Ishikawa (cell line): ENCODE measurements at regions not wholly inside any gene's neighbourhood (a gene's known extent, or its start where the extent isn't known, plus 50 kb on each side); places are given as distances from the start of the nearest gene placed in this dataset.

Experiments
- CREB1 ChIP-seq: IDR thresholded peaks from 2 replicates; pipeline ENCODE4 v1.6.1; 2012; ENCODE audit warnings: low read depth
- EP300 ChIP-seq: IDR thresholded peaks from 2 replicates; pipeline ENCODE4 v1.6.1; 2012; ENCODE audit warnings: borderline replicate concordance
- NFIC ChIP-seq: IDR thresholded peaks from 2 replicates; pipeline ENCODE4 v1.6.1; 2012
- RAD21 ChIP-seq: IDR thresholded peaks from 2 replicates; pipeline ENCODE4 v1.6.1; 2012; ENCODE audit warnings: low read depth
- YY1 ChIP-seq: IDR thresholded peaks from 2 replicates; pipeline ENCODE4 v1.6.1; 2012; ENCODE audit warnings: low read depth
- TF ChIP-seq, protein P1 (sequence below): IDR thresholded peaks from 2 replicates; pipeline ENCODE4 v1.6.1; 2012; ENCODE audit warnings: low read depth, mild to moderate bottlenecking
- TF ChIP-seq, protein P2 (sequence below): IDR thresholded peaks from 2 replicates; pipeline ENCODE4 v1.6.1; 2012

DNA sequence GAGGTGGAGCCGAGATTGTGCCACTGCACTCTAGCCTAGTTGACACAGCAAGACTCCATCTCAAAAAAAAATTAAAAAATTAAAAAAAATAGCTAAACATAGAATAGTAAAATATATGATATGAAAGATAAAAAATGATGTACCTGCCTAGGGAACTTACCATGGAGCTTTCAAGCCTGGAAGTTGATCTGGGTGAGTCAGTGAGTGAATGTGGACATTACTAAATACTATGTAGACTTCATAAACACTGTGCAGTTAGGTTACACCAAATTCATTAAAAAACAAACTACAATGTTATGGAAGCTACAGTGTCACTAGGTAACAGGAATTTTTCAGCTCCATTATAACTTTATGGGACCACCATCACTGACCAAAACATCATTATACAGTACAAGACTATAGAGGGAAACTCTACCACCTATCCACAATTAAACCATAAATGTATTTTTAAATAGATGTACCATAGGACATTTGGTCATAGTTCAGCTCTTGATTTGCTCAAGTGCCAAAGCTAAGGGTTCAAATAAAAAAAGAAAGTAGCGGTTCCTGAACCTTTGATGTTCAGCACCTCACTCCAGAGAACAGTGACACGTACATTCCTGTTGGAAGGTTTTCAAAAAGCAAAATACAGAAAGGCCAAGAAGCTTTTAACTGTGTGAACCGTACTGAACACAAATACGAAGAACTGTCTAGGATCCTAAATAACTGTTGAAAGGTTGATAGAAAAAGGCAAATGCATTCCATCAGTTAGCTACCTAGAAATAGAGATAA lies 52.4 kb upstream of the SPDEF start:
- TF ChIP-seq, protein P1, sequence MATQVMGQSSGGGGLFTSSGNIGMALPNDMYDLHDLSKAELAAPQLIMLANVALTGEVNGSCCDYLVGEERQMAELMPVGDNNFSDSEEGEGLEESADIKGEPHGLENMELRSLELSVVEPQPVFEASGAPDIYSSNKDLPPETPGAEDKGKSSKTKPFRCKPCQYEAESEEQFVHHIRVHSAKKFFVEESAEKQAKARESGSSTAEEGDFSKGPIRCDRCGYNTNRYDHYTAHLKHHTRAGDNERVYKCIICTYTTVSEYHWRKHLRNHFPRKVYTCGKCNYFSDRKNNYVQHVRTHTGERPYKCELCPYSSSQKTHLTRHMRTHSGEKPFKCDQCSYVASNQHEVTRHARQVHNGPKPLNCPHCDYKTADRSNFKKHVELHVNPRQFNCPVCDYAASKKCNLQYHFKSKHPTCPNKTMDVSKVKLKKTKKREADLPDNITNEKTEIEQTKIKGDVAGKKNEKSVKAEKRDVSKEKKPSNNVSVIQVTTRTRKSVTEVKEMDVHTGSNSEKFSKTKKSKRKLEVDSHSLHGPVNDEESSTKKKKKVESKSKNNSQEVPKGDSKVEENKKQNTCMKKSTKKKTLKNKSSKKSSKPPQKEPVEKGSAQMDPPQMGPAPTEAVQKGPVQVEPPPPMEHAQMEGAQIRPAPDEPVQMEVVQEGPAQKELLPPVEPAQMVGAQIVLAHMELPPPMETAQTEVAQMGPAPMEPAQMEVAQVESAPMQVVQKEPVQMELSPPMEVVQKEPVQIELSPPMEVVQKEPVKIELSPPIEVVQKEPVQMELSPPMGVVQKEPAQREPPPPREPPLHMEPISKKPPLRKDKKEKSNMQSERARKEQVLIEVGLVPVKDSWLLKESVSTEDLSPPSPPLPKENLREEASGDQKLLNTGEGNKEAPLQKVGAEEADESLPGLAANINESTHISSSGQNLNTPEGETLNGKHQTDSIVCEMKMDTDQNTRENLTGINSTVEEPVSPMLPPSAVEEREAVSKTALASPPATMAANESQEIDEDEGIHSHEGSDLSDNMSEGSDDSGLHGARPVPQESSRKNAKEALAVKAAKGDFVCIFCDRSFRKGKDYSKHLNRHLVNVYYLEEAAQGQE: no peak
- TF ChIP-seq NFIC: no peak
- TF ChIP-seq, protein P2, sequence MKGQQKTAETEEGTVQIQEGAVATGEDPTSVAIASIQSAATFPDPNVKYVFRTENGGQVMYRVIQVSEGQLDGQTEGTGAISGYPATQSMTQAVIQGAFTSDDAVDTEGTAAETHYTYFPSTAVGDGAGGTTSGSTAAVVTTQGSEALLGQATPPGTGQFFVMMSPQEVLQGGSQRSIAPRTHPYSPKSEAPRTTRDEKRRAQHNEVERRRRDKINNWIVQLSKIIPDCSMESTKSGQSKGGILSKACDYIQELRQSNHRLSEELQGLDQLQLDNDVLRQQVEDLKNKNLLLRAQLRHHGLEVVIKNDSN: no peak

DNA sequence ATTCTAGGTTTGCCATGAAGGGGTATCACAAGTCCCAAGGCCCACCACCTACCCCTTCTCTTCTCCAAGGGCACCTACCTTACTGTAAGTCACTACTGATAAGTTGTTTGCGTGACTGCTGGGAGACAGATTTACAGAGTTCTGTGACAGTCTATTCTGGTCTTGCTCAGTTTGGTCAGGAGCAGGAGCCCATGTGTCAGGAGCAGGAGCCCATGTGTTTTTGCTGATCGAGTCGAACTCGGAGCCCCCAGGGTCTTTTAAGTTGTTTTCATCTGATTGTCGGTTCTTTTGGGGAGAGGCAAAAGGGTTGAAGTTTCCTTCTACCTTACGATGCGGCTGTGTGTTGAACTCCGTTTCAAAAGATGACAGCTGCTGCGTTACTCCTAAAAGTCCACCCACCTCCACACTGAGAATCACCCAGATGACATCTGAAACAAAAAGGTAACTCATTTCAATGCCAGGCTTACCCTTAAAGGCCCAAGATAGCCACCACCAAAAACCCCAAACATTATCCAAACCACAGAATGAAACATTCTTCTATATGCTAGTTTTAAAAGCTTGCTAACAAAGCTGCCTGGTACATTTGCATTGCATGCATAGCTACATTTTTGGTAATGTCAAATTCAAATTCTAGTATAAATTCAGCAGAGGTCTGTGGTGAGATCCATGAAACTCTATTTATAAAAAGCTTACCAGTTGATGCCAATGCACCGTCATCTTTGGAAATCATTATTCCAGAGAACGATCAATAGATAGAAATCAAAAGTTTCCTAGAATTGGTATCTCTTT lies 50.5 kb upstream of the SPDEF start:
- TF ChIP-seq, protein P2: no peak
- TF ChIP-seq CREB1: no peak
- TF ChIP-seq YY1: no peak
- TF ChIP-seq RAD21: no peak
- TF ChIP-seq EP300: no peak
- TF ChIP-seq, protein P1: no peak
- TF ChIP-seq NFIC: no peak
